Stimulated activated naive CD4-positive, alpha-beta T cell (primary cell): ENCODE measurements at regions not wholly inside any gene's neighbourhood (a gene's known extent, or its start where the extent isn't known, plus 50 kb on each side); places are given as distances from the start of the nearest gene placed in this dataset.
"Not testable (repeated sequence)": the region's sequence is repeated elsewhere in the genome, so short reads cannot be mapped to it uniquely, and the experiment has no call there.

Experiments used
- DNase-seq, 6 experiments: peaks; one replicate each; lab custom pipeline; 2025; lab: John Stamatoyannopoulos, UW

DNA sequence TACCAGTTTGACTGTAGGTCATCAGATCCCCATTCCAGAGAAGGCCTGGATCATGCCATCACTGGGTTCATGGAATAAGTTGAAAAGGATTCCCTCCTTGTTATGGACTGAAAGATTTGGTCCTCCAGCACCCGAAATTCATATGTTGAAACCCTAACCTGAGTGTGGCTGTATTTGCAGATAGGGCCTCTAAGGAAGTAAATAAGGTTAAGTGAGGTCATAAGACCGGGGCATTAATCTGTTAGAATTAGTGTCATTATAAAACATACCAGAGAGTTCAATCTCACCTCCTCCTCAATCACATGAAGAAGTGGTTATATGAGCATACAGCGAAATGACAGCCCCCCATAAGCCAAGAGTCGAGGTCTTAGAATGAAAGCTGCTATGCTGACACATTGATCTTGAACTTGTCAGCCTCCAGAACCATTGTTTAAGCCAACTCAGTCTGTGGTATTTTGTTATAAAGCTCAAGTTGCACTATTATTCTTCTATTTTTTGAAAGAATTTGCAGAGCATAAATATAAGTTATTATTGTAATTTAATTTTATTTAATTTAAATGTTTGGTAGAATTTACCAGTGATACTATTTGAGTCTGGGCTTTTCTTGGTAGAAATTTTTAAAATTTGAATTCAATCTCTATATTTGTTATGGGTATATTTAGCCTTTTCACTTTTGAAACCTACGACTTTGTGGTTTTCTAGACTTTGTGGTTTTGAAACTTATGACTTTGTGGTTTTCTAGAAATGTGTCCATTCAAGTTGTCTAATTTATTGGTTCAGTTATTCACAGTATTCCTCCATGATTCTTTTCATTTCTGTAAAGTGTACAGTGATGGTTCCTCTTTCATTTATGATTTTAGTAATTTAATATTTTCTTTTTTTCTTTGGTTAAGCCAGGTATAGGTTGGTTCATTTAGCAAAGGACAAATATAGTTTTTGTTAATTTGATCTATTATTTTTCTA lies 1206.7 kb upstream of the CDH2 start:
- no peak for DNase-seq

DNA sequence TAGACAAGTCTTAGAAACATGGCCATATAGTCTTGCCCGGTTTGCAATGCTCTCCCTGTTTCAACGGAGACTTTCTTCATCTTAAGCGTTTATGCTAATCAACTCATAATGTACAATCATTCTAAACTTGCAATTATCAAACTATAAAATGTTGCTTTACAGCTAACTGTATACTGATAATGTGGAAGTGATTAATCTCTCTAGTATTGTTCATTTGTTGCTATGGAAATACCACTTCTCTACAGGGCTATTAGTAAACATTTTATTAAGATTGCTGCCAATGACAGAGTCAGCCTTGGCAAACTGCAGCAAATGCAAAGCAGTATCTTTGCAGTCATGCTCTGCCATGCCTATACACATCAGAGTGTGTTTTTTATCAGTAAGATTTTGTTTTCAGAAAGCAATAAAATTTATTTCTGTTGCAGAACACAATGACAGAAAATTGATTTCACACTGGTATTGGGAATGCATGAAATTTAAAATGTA lies 1201.8 kb upstream of the CDH2 start:
- no peak for DNase-seq

DNA sequence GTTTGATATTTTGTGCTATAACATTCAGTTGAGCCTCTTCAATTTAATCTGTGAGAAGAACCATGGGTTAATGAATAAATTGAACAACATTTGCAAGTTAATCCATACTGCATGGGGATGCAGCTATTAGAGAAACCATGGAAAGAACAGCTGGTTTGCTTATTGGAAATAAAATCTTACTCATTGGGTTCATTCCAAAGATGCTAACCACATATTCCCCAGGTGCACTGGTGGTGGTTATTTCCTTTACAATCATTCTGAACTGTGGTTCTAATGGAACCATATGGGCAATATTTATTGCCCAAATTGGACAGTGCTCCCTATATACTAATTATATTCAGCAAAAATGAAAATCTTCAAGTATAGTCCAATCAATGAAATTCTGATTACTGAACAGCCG lies 1200.4 kb upstream of the CDH2 start:
- DNase-seq: no peak

DNA sequence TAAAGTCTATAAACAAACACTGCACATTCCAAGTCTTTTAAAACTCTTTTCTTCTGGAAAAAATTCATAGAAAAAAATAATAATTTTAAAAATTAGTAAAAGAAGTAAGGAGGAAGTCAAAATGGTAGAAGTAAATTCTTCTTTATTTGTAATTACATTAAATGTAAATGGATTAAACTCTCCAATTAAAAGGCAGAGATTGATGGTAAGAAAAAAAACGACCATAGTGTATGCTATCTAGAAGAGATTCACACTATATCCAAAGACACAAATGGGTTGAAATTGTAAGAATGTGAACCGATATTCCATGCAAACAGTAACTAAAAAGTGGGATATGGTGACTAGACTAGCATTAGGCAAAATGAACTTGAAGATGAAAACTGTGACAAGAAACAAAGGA lies 1196.1 kb upstream of the CDH2 start:
- no peak for DNase-seq

DNA sequence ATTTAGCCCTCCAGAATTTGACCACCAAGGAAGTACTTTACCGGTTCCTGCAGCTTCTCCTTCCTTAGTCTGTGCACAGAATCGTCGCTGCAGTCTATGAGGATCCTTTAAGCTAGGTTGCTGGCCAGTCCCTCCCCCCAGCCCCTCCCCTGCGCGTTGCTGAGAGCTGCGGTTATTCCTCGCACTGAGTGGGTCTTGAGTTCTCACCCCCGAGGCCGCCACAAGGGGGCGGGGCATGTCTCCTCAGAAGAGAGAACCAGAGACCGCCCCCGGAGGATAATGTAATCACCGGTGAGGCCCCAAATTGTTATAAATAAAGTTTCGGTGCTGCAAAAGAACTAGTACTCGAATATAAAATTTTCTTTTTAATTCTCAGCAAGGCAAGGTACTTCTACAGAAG lies 1184.9 kb upstream of the CDH2 start:
- no peak for DNase-seq

DNA sequence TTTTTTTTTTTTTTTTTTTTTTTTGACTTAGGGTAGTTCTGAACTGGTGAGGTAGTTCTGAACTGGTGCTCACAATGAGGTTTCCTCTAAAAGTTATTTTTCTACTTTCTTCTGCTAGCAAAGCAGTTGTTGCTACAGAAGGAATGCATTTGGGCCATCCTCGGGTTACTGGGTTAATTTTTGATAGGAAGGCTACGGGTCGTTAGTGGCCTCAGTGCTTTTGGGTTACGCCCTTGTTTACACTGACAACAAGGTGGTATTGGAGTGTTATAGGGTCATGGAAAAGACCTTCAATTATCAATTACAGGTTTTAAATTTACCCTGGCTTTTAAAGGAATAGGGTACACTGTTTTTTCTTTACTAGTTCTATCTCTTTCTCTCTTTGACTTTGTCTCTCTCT lies 1183.7 kb upstream of the CDH2 start:
- DNase-seq: not testable (repeated sequence)

DNA sequence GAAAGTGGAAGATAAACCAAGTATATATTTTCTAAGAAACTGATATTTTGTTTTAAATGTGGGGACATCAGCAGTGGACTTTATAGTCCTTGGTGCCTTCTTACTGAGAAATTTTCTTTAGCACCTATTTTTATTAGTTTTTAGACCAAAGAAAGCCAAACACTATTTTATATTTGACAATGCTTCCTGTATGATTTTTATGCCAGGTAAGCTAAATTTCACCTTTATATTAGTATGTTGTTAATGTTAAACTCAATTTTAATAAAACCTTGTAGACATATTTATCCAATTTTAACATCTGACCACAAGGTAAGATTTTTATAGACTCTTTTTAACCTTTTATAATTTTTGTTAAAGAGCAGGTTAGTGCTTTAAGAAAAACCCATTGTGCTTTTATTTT lies 1182.3 kb upstream of the CDH2 start:
- DNase-seq: not testable (repeated sequence)

DNA sequence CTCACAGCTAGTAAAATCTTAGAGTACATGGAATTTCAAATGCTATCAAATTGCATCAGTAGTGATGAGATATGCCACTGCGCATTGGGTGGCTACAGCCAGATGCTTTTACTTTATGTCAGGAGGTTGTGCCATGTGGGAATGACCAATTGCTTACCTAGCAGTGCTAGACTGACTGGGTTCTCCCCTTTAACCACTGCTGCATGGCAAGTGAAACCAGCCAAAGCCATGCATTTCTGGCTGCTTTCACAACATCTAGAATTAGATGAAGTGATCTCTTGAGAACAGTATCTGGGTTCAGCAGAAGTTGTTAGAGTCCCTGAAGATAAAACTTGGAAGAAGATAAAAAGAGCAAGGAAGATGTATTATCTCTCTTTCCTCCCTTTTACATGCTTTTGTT lies 1174.2 kb upstream of the CDH2 start:
- no peak for DNase-seq

DNA sequence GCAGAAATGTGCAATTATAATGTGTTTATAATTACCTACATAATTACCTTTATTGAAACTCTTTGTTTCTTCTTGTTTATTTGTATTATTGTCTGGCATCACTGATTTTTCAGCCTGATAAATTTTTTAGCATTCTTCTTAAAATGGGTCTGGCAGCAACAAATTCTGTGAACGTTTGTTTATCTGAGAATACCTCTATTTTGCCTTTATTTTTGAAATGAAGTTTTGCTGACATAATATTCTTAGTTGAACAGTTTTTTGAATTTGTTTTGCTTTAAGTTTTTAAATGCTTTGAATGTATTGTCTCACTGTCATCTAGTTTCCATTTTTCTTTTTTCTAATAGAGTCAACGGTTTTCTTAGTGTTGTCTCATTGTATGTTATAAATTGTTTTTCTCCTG lies 1152.0 kb upstream of the CDH2 start:
- DNase-seq: no peak

DNA sequence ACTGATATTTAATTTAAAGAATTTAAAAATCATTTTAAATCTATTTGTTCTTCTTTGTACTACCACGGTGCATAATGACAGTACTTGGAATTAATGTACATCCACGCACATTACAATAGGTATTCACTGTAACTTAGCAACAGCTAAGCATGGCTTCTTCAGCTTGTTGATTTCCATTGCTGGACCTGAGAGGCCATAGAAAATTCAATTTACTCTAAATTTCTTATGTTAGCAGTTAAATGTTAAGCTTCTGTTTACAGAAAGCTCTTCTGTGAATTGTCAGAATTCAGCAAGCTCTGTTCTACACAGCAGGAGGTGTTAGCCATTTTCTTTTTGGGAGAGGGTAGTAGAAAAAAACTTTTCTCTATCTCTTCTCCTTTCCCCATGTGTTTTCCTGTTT lies 1149.3 kb upstream of the CDH2 start:
- no peak for DNase-seq

DNA sequence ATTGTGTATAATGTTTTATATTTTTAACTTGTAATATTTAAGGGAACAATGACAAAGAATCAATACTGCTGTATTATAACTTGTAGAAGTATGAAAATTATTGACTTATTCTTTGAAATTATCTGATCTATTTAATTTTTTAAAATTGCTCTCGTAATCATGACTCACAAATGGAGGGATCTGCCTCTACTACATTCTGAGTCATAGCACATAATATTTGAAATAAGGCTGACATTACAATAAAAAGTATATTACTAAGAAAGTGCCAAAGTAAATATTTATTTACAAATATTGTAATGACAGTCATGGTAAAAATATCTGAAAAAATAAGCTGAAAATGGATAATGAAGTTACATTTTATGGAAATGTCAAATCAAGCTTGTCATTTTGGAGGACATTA lies 1144.6 kb upstream of the CDH2 start:
- DNase-seq: no peak

DNA sequence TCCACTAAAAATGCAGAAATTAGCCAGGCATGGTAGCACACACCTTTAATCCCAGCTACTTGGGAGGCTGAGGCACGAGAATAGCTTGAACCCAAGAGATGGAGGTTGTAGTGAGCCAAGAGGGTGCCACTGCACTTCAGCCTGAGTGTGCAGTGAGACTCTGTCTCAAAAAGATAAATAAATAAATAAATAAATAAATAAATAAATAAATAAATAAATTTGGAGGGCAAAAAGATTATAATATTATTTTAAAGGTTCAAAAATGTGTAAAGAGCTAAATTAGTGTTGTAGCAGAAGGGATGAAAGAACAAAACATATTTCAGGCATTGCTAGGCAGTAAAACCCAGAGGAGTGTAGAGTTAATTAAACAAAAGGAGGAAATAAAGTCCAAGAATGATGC lies 1136.4 kb upstream of the CDH2 start:
- no peak for DNase-seq

DNA sequence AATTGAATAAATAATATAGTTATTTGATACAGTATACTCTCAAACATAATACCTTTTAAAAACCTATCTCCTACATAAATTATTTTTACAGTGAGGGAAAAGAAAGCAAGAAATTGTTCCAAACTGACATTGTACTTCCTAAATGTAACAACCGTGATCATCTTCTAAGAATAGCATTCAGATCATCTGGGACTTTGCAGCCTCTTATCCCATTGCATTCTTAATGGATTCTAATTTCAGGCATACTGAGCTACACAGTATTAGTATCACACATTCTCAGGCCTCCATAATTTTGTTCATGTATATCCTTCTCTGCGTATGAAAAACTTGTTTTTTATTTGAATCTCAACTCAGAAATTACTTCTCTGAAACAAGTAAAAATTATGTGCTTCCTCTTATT lies 1134.7 kb upstream of the CDH2 start:
- no peak for DNase-seq

DNA sequence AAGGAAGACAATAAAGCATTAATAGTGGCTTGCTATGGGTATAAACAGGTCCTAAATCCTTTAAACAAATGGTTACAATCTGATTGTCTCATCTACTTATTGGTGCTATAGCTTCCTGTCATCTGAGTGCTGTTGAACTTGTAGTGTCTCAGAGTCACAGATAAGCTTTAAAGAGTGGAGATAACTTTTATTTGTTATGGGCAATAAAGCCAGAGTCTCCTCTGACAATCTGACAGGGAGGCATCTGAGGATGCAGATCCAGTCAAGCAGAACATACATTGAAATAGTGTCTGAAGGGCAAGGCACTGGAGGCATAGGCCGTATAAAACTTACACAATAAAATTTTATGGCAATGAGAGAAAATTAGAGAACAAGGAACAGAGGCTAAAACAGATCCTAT lies 1132.4 kb upstream of the CDH2 start:
- no peak for DNase-seq

DNA sequence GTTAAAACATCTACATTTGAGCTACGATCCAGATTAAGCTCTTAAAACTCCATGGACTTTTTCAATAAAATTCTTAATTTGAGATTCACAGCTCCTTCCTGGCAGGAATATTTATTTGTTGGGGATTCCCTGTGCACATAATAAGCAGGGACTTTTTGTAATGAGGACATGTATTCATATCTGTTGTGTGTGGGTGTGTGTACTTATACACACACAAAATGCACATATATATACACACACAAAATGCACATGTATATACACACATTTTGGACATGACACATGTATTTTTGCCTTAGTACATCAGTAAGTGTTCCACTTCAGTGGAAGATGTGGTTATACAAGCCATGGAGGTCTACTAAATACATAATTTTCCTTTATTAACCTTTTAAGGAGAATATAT lies 1131.1 kb upstream of the CDH2 start:
- DNase-seq: no peak

DNA sequence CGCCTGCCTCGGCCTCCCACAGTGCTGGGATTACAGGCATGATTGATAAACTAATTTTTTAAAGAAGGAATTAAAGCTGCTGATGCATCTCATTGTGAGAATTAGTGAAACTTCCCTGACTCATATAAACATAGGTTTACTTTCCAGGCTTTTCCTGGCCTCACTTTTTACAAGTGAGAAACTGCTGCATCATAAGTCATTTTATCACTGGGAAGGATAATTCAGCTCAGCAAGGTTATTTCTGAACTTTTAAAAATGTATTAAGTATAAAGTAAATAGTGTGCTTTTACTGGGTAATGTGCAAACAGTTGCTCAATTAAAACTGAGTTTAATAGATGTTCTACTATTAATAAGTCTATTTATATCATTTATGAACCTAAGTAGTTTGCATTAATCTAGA lies 1130.3 kb upstream of the CDH2 start:
- no peak for DNase-seq

DNA sequence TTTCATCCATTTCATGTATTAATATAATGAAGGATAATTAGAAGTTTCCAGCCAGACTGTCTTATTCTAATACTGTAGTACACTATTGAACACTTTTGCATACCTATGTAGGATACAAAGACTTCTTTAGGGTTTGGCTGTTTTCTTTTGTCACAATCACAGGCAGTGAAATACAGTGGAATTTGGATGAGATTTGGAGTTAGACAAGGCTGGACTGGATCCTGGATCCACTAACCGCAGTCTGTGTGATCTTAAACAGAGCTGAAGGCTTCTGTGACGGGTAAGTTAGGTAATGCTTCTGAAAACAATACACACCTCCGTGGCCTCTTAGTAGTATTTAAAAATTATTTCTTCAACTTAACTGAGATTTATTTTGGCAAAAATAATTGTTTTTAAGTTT lies 1128.6 kb upstream of the CDH2 start:
- DNase-seq: no peak

DNA sequence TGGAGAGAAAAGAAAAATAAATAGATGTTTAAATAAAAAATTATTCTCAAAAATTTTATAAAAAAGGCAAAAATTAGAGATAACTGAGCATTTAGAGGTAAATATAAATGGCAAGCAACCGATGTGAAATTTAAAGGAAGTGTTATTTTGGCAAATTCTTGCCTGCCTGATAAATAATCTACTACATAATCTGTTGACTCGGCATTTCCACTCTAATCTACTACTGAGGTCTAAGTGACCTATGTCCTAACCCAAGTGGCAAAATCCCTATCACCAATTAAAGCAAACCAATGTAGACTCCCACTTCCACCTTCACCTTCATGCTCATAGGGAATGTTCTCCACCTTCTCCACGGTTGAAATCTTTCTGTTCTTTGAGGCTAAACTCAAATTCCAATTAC lies 1124.1 kb upstream of the CDH2 start:
- no peak for DNase-seq

DNA sequence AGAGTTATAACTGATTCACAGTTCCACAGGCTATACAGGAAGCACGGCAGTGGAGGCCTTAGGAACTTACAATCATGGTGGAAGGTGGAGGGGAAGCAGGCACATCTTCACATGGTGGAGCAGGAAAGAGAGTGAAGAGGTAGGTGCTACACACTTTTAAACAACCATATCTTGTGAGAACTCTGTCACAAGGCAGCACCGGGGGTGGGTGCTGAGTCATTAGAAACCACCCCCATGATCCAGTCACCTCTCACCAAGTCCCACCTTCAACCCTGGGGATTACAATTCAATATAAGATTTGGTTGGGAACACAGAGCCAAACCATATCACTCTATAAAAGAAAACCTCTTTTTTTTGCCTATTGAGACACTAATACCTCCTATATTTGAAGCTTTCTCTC lies 1108.5 kb upstream of the CDH2 start:
- DNase-seq: no peak

DNA sequence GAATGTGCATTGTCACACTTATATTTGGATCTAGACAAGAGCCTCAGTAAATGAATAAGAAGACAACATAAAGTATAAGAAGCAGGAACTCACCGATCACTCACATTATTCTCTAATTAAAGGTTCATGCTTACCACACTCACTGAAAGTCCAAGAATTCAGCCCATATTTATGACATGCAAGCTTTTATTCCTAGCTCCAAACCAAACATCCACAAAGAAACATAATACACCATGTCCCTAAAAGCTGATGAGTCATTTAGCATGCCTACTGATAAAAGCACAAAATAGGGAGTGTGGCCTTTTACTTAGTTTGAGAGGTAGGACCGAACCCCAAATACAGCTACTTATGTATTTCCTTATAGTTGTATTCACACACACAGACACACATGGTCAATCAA lies 1094.6 kb upstream of the CDH2 start:
- DNase-seq: no peak

DNA sequence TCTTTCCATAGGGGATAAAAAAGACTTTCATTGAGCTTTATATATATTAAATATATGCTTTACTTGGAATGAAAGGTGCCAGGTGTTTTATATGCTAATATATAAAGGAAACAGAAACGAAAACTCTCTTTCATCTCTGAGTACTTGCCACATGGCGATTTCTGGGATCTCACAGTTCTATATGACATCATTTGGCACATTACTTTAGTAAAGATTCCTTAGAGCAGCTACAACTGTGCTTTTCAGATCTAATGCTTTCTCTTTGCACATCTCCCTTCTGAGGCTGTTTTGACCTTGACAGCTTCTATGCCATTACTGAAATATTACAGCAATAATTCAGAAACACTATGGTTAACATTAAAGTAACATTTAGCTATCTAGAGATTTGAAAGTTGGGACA lies 1082.9 kb upstream of the CDH2 start:
- DNase-seq: no peak

DNA sequence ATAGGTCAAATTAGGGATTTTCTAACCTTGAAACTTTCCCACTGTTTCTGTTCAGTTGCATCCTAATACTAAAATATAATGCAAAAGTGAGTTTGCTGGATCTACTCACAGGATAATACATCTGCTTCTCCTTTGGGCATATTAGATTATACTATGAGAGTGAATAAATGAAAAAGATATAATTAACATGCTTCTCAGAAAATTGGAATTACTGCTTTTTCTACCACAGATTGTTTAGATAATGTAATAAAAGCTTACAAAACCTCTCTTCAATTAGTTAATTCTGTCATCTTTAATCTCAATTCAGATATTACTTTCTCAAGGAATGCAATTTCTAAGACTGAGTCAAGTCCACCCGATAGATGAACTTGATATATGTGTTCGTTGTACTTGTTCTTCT lies 1077.2 kb upstream of the CDH2 start:
- DNase-seq: no peak

DNA sequence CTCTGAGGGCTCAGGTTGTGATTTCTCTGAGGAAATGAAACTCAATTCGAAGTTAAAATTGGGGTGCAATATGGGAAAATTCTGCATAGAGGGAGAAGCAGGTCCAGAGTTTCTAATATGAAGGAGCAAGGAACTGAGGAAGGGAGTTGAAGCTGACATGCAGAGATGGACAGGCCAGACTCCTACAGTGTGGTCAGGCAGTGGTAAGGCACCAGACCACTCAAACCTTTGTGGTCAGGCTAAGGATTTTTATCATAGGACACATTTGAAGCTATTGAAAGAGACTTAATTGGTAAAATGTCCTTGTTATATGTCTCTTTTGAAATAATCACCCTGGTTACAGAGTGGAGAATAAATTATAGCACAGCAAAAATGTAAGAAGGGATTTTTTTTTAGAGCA lies 1074.8 kb upstream of the CDH2 start:
- no peak for DNase-seq

DNA sequence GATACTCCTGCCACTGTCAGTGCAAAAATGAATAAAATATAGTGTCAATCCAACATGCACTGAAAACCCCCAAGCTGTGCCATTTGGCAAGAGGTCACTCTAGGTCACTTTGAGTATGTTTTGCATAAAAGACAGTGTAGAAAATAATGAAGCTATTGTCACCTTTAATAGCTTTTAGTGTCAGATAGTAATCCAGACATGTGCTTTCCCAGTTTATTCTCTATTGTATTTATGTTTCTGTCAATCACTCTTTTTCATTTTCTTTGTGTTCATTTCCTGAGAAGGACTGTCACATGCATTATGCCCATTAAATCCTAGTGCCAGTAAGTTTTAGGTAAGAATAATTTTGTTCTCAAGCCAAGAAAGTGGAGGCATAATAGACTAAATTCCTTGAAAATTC lies 1073.9 kb upstream of the CDH2 start:
- DNase-seq: no peak
